Gastrocnemius medialis (tissue), 4 donors: ENCODE measurements at regions not wholly inside any gene's neighbourhood (a gene's known extent, or its start where the extent isn't known, plus 50 kb on each side); places are given as distances from the start of the nearest gene placed in this dataset.

ENCODE experiments used
- ATAC-seq, 2 donors: fragments of 150-250 bp; one replicate each; pipeline ENCODE4 v1.9.1; 2016
- DNase-seq, 2 donors: peaks; one replicate each; pipeline ENCODE4 v3.0.0-alpha.2; 2019
- H3K27ac ChIP-seq, 4 donors: fragments of 200-600 bp; sonication (generic); 1 replicate in 1 of 4; 2 replicates in 3 of 4; pipeline ENCODE4 v1.5.1; 2016 to 2018; ENCODE audit warnings: mild to moderate bottlenecking in 2 of 4, moderate library complexity in 1 of 4
- H3K27me3 ChIP-seq, 3 donors: fragments of 200-600 bp; sonication (generic) in 2 of 3; 1 replicate in 1 of 3; 2 replicates in 2 of 3; pipeline versions ENCODE4 v1.5.1 to v1.6.0; 2016 to 2019; ENCODE audit warnings: mild to moderate bottlenecking in 1 of 3, moderate library complexity in 1 of 3
- H3K36me3 ChIP-seq, 2 donors: fragments of 200-600 bp; sonication (generic) in 1 of 2; one replicate each; pipeline ENCODE4 v1.5.1; 2017 to 2018
- H3K4me1 ChIP-seq, 2 donors: fragments of 200-600 bp; sonication (generic) in 1 of 2; one replicate each; pipeline ENCODE4 v1.5.1; 2016 to 2017; ENCODE audit warnings: mild to moderate bottlenecking in 2 of 2
- H3K4me3 ChIP-seq, 4 donors: fragments of 200-600 bp; sonication (generic) in 3 of 4; 1 replicate in 1 of 4; 2 replicates in 3 of 4; pipeline ENCODE4 v1.5.1; 2016 to 2019; ENCODE audit warnings: mild to moderate bottlenecking in 2 of 4
- H3K9me3 ChIP-seq, 3 donors: fragments of 200-600 bp; sonication (generic) in 2 of 3; 1 replicate in 1 of 3; 2 replicates in 2 of 3; pipeline ENCODE4 v1.5.1; 2016 to 2019
- POLR2A ChIP-seq, 2 donors: fragments of 450-650 bp; IDR thresholded peaks; one replicate each; pipeline ENCODE4 v1.6.1; 2017; ENCODE audit warnings: antibody characterized with exemption in 2 of 2, mild to moderate bottlenecking in 2 of 2, moderate library complexity in 2 of 2
- in situ Hi-C, 4 donors: fragments of 200-750 bp; cut with MboI; loops; one replicate each; pipeline versions ENCODE4 v1.15.0 to v1.8.0; 2017; ENCODE audit warnings: low sequenced_read_pairs in 4 of 4
- intact Hi-C: fragments of 100-400 bp; cut with DNase I; formaldehyde crosslinking; loops from one replicate; pipeline ENCODE4 v1.15.1; 2023; ENCODE audit warnings: low total_unique reads
- TF ChIP-seq, protein P1 (sequence below), 5 experiments: fragments of 450-650 bp in 3 of 5; fragments of 200-600 bp in 2 of 5; sonication (generic) in 2 of 5; IDR thresholded peaks in 4 of 5; conservative IDR thresholded peaks in 1 of 5; 1 replicate in 4 of 5; 2 replicates in 1 of 5; pipeline ENCODE4 v1.5.1; 2016 to 2019; ENCODE audit warnings: antibody characterized with exemption in 5 of 5, mild to moderate bottlenecking in 3 of 5, moderate library complexity in 3 of 5

DNA sequence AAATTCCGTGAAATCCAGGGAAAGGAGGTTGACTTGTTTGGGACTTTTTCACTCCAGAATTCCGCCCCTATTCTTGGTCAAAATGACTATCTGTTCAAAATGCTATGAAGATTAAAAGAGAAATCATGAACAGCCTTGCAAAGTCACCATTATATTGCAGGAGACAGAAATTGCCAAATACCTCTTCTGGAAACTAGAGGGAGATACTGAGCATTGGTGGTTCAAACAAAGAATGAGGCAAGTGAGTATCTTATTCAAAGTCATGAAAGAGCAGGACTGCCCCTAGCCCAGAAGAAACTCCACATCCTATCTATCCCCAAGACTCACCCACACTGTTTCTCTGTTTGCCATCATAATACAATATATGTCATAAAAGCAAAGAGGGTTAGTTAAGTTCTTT is 862.3 kb upstream of the POU3F3 start:
- no peaks in the 10 kb centered on the region for H3K27me3 ChIP-seq
- no peaks in the 10 kb centered on the region for H3K4me1 ChIP-seq
- no peak for DNase-seq
- no peaks in the 10 kb centered on the region for H3K9me3 ChIP-seq
- no peak for ATAC-seq
- H3K36me3 ChIP-seq: no peaks in the 10 kb centered on the region
- intact Hi-C loops (no loop called here), in situ Hi-C loops (no loop called here)
- H3K27ac ChIP-seq: no peak overlapping the region
- no peak for TF ChIP-seq POLR2A (IDR thresholded peaks at IDR 0.05)
- TF ChIP-seq, protein P1, sequence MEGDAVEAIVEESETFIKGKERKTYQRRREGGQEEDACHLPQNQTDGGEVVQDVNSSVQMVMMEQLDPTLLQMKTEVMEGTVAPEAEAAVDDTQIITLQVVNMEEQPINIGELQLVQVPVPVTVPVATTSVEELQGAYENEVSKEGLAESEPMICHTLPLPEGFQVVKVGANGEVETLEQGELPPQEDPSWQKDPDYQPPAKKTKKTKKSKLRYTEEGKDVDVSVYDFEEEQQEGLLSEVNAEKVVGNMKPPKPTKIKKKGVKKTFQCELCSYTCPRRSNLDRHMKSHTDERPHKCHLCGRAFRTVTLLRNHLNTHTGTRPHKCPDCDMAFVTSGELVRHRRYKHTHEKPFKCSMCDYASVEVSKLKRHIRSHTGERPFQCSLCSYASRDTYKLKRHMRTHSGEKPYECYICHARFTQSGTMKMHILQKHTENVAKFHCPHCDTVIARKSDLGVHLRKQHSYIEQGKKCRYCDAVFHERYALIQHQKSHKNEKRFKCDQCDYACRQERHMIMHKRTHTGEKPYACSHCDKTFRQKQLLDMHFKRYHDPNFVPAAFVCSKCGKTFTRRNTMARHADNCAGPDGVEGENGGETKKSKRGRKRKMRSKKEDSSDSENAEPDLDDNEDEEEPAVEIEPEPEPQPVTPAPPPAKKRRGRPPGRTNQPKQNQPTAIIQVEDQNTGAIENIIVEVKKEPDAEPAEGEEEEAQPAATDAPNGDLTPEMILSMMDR (IDR thresholded peaks at IDR 0.05 in 4 of 5, conservative IDR thresholded peaks at IDR 0.05 in 1 of 5): no peak
- H3K4me3 ChIP-seq: no peak overlapping the region

DNA sequence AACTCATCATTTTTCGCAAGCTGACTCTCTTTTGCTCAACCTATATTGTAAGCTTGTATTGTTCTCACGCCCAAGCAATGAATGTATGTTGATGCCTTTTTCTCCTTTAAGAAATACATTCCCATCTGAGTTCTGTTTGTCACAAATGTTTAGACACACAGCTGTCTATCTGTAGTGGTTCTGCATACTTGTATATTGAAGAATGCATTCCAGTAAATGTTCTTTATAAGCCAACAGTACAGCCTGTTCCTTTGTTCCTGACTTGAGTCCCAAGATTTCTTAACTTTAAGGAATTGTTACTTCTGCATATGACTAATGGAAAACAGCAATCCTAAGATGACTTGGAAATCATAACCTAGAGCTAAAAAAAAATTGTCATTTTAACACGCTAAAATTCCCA is 849.1 kb upstream of the POU3F3 start:
- ATAC-seq (peak in 1 of 2 donors; percentile 49), DNase-seq (no peak)
- no peaks in the 10 kb centered on the region for H3K4me1 ChIP-seq
- intact Hi-C loops (no loop called here), in situ Hi-C loops (no loop called here)
- H3K27ac ChIP-seq: no peak overlapping the region
- TF ChIP-seq POLR2A (IDR thresholded peaks at IDR 0.05): no peak
- TF ChIP-seq, protein P1 (IDR thresholded peaks at IDR 0.05 in 4 of 5, conservative IDR thresholded peaks at IDR 0.05 in 1 of 5): no peak
- H3K9me3 ChIP-seq: no peaks in the 10 kb centered on the region
- no peaks in the 10 kb centered on the region for H3K36me3 ChIP-seq
- H3K27me3 ChIP-seq: no peaks in the 10 kb centered on the region
- H3K4me3 ChIP-seq: no peak overlapping the region

DNA sequence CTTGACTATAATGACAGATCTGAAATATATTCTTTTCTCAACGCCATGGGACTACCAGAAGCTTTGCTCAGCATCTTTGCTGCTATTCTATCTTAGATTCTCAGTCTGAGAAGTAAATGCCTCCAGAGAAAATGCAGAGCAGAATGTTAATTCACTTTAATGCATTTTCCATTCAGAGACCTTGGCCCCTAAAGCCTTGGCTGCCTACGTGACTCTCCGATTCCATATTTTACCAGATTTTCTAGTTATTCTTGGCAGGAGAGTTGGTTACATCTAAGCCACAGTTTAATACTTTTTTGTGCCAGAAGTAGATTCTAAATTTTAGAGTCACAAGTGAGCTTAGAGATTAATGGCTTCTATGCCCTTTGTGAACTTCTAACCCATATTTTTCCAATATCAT is 837.1 kb upstream of the POU3F3 start:
- ATAC-seq (no peak), DNase-seq (no peak)
- in situ Hi-C loops (no loop called here), intact Hi-C loops (no loop called here)
- no peaks in the 10 kb centered on the region for H3K4me1 ChIP-seq
- TF ChIP-seq POLR2A (IDR thresholded peaks at IDR 0.05): no peak
- no peaks in the 10 kb centered on the region for H3K9me3 ChIP-seq
- no peaks in the 10 kb centered on the region for H3K36me3 ChIP-seq
- H3K4me3 ChIP-seq: no peak overlapping the region
- no peak overlapping the region for H3K27ac ChIP-seq
- H3K27me3 ChIP-seq: no peaks in the 10 kb centered on the region

DNA sequence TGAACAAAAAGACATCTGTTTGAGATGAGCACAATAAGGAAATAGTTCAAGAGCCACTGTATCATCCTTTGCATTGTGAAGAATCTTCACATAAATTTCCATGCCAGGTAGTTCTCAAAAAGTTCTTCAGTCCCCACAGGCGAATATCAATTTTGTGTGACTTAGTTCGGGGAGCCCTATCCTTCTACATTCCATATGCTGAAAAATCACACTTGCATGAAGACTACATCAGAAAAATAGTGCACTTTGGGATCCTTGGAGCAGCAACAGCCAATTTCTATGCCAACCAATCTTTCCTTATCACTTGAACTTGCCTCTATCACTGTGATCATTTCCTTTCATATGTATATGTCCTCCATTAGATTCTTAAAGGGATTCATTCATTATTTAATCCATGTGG is 830.6 kb upstream of the POU3F3 start:
- no peak overlapping the region for H3K27ac ChIP-seq
- H3K4me1 ChIP-seq: no peaks in the 10 kb centered on the region
- no peak for ATAC-seq
- TF ChIP-seq POLR2A (IDR thresholded peaks at IDR 0.05): no peak
- TF ChIP-seq, protein P1 (IDR thresholded peaks at IDR 0.05 in 4 of 5, conservative IDR thresholded peaks at IDR 0.05 in 1 of 5): no peak
- in situ Hi-C loops: no loop called here
- no peaks in the 10 kb centered on the region for H3K36me3 ChIP-seq
- no peak overlapping the region for H3K4me3 ChIP-seq
- peaks cover 0 to 4% (median 0%) of the 10 kb centered on the region in 3 donors for H3K27me3 ChIP-seq
- no peaks in the 10 kb centered on the region for H3K9me3 ChIP-seq
- DNase-seq: no peak
- intact Hi-C loops: no loop called here

DNA sequence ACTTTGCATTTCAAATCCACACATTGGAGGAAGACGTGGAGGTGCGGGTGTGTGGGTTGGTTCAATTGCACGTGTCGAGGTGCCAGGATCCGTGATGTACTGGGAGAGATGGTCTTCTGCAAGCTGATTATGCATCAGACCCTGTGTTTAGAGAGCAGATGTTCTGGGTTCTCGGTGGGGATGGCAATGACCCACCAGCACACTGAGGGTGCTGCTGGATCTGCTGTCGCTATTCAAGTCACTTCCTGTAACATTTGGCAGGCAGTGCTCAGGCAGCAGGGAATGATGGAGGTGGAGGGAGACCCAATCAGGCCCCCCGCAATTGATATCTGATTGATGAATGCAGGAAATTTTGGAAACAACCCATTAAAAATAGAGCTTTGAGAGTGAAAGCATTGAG is 830.1 kb upstream of the POU3F3 start:
- DNase-seq (no peak), ATAC-seq (no peak)
- in situ Hi-C loops: no loop called here
- Histone ChIP-seq H3K9me3 (no peaks in the 10 kb centered on the region), H3K4me3 (no peak overlapping the region), H3K27ac (no peak overlapping the region), H3K27me3 (peaks cover 0 to 4% (median 0%) of the 10 kb centered on the region in 3 donors), H3K4me1 (no peaks in the 10 kb centered on the region), H3K36me3 (no peaks in the 10 kb centered on the region)
- intact Hi-C loops: no loop called here
- TF ChIP-seq POLR2A (IDR thresholded peaks at IDR 0.05): no peak
- TF ChIP-seq, protein P1 (IDR thresholded peaks at IDR 0.05 in 4 of 5, conservative IDR thresholded peaks at IDR 0.05 in 1 of 5): no peak
